UCSD-AML1 (cell line): ENCODE measurements at regions not wholly inside any gene's neighbourhood (a gene's known extent, or its start where the extent isn't known, plus 50 kb on each side); places are given as distances from the start of the nearest gene placed in this dataset.
"Not testable (repeated sequence)": the region's sequence is repeated elsewhere in the genome, so short reads cannot be mapped to it uniquely, and the experiment has no call there.

ENCODE experiments used
- DNase-seq: peaks from one replicate; lab custom pipeline; 2025; ENCODE audit not compliant: unreplicated experiment; lab: John Stamatoyannopoulos, UW

- DNase-seq, result no peak
Measured at GRCh38 chr4:150021483-150021882, 56.8 kb upstream of the DCLK2 start.

- DNase-seq, result no peak
Measured at GRCh38 chr4:150023489-150023888, 54.8 kb upstream of the DCLK2 start.

GRCh38 chr4:150026987-150027386 is 51.3 kb upstream of the DCLK2 start:
- DNase-seq, result not testable (repeated sequence)
